HFF-Myc (cell line): ENCODE measurements at regions not wholly inside any gene's neighbourhood (a gene's known extent, or its start where the extent isn't known, plus 50 kb on each side); places are given as distances from the start of the nearest gene placed in this dataset.

Experiments used
- DNase-seq: peaks from one replicate; pipeline ENCODE4 v3.0.0-alpha.2; 2011; ENCODE audit warnings: low read depth; ENCODE audit errors: extremely low read depth
- H3K4me3 ChIP-seq: replicated peaks from 2 replicates; pipeline ENCODE4 v1.5.1; 2011; ENCODE audit warnings: low read depth, mild to moderate bottlenecking, control low read depth, low read length
- CTCF ChIP-seq: IDR thresholded peaks from 2 replicates; pipeline ENCODE4 v1.5.1; 2012; ENCODE audit warnings: mild to moderate bottlenecking, low read depth, low read length, control low read depth; ENCODE audit errors: missing control alignments

- H3K4me3 ChIP-seq: no peak overlapping the region
- DNase-seq: no peak
- TF ChIP-seq CTCF: no peak
Observed at GRCh38 chr2:142280831-142281230, 150.0 kb upstream of the LRP1B start.

DNA sequence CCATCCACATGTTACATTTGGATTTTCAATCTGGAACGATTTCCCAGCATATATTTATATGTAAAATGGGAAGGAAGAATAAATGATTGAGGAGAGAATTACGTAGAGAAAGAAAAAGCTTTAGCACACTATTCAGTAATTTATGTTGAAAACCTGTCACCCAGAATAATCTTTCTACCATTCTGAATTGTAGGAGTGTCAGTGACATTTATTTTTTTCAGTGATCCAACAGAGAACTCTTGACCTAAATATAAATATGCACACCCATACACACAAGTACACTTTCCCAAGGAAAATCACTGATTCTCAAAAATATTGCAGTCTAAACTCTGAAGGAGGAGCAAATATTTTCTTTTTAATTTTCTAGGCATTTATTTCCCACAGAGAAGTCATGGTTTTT, 140.2 kb upstream of the LRP1B start:
- no peak for DNase-seq
- TF ChIP-seq CTCF: no peak
- no peak overlapping the region for H3K4me3 ChIP-seq

DNA sequence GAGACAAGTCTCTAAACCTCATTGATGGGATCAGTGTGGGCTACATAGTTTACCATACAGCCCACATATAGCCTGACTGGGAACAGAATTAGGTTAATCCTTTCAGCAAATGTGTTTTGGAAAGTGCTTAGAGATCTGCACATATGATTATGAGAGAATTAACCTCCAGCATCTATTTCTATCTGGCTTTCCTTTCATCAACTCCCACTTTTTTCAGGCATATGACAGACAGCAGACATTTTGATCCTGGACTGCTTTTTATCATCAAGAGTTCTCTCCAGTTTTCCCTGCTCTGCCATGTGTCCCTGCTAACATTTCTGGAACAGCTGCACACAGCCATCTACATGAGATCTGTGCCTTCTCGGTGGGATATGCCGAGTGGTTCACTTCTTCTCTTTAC, 139.5 kb upstream of the LRP1B start:
- TF ChIP-seq CTCF: no peak
- H3K4me3 ChIP-seq: no peak overlapping the region
- no peak for DNase-seq

DNA sequence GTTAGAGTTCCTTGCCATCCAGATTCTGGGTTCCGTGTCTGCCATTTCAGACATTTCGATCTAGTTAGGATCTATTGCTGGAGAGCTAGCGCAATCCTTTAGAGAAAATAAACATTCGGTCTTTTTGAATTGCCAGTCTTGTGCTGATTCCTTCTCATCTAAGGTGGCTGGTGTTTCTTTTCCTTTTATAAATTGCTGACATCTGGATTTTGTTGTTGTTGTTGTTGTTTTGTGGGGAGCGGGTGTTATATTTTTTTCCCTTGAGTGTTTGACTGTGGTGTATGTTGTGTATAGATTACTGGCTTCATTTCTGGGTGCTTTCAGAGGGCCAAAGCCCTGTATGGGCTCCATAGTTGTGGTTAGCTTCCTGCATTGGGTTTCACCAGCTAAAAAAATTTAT, 128.5 kb upstream of the LRP1B start:
- TF ChIP-seq CTCF: no peak
- no peak for DNase-seq
- no peak overlapping the region for H3K4me3 ChIP-seq

DNA sequence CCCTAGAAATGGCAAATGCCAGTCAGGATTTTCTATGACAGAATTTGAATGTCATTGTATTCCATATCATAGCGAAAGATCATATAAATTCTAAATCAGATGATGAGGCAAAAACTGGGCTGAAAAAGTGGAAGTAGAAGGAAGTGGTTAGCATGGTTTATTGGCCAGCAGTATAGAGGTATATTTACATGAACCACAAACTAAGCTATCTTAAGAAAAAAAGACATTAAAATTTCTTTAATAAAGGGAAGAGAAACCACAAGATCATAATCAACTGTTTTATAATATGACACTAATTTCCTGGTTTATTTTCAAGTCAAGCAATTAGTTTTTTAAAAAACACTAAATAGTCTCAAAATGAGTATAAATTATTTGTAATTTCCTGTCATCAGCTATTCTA, 123.2 kb upstream of the LRP1B start:
- DNase-seq: no peak
- no peak overlapping the region for H3K4me3 ChIP-seq
- TF ChIP-seq CTCF: no peak

DNA sequence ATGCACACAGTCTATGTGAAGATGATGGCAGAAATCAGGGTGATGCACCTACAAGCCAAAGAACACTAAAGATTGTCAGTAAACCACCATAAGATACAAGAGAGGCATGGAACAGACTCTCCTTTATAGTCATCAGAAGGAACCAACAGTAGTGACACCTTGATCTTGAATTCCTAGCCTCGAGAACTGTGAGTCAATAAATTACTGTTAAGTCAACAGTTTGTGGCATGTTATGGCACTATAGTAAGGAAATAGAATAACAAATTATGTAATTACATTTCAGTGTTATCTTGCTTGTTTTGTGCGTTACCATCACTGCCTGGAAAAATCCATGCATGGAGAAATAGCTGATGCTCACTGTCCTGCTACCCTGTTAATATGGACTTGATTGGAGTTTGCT, 110.2 kb upstream of the LRP1B start:
- H3K4me3 ChIP-seq: no peak overlapping the region
- DNase-seq: no peak
- TF ChIP-seq CTCF: no peak

- no peak for TF ChIP-seq CTCF
- H3K4me3 ChIP-seq: no peak overlapping the region
- DNase-seq: no peak
Observed at GRCh38 chr2:142236181-142236580, 105.4 kb upstream of the LRP1B start.
